ENCODE measurements at regions not wholly inside any gene's neighbourhood (a gene's known extent, or its start where the extent isn't known, plus 50 kb on each side); places are given as distances from the start of the nearest gene placed in this dataset.
A peak's percentile ranks its signal among the peaks of the same experiment; 100 is the strongest.

GRCh38 chr11:32302826-32303225 lies 132.5 kb downstream of the WT1 start:
- Histone ChIP-seq H3K27me3 (no peaks in the 10 kb centered on the region), H3K9me3 (no peaks in the 10 kb centered on the region), H3K36me3 (no peaks in the 10 kb centered on the region), H3K4me3 (no peak overlapping the region)
- DNase-seq = no peak

- no peak for DNase-seq
- no peaks in the 10 kb centered on the region for H3K27me3 ChIP-seq
- no peaks in the 10 kb centered on the region for H3K36me3 ChIP-seq
- no peaks in the 10 kb centered on the region for H3K9me3 ChIP-seq
- H3K4me3 ChIP-seq = no peak overlapping the region
Observed at GRCh38 chr11:32304521-32304920, 130.8 kb downstream of the WT1 start.

GRCh38 chr11:32305460-32305859 lies 129.9 kb downstream of the WT1 start:
- H3K9me3 ChIP-seq = no peaks in the 10 kb centered on the region
- no peak for DNase-seq
- H3K27me3 ChIP-seq = no peaks in the 10 kb centered on the region
- no peaks in the 10 kb centered on the region for H3K36me3 ChIP-seq
- H3K4me3 ChIP-seq = no peak overlapping the region

- Histone ChIP-seq H3K27me3 (no peaks in the 10 kb centered on the region), H3K9me3 (no peaks in the 10 kb centered on the region), H3K36me3 (no peaks in the 10 kb centered on the region), H3K4me3 (no peak overlapping the region)
- no peak for DNase-seq
Observed at GRCh38 chr11:32307471-32307870, 127.9 kb downstream of the WT1 start.

GRCh38 chr11:32307913-32308312 lies 127.4 kb downstream of the WT1 start:
- Histone ChIP-seq H3K27me3 (no peaks in the 10 kb centered on the region), H3K9me3 (no peaks in the 10 kb centered on the region), H3K36me3 (no peaks in the 10 kb centered on the region), H3K4me3 (no peak overlapping the region)
- no peak for DNase-seq

- Histone ChIP-seq H3K27me3 (no peaks in the 10 kb centered on the region), H3K4me3 (no peak overlapping the region), H3K36me3 (no peaks in the 10 kb centered on the region), H3K9me3 (no peaks in the 10 kb centered on the region)
- DNase-seq = no peak
Observed at GRCh38 chr11:32309530-32310213, 125.7 kb downstream of the WT1 start.

- Histone ChIP-seq H3K9me3 (no peaks in the 10 kb centered on the region), H3K36me3 (no peaks in the 10 kb centered on the region), H3K27me3 (no peaks in the 10 kb centered on the region), H3K4me3 (no peak overlapping the region)
- no peak for DNase-seq
Observed at GRCh38 chr11:32310214-32310601, 125.1 kb downstream of the WT1 start.

GRCh38 chr11:32311346-32312065 lies 123.8 kb downstream of the WT1 start:
- no peak for DNase-seq
- Histone ChIP-seq H3K9me3 (no peaks in the 10 kb centered on the region), H3K27me3 (no peaks in the 10 kb centered on the region), H3K36me3 (no peaks in the 10 kb centered on the region), H3K4me3 (no peak overlapping the region)

GRCh38 chr11:32312206-32312817 lies 123.0 kb downstream of the WT1 start:
- H3K27me3 ChIP-seq = no peaks in the 10 kb centered on the region
- H3K36me3 ChIP-seq = no peaks in the 10 kb centered on the region
- no peak for DNase-seq
- no peak overlapping the region for H3K4me3 ChIP-seq
- H3K9me3 ChIP-seq = no peaks in the 10 kb centered on the region

- Histone ChIP-seq H3K27me3 (no peaks in the 10 kb centered on the region), H3K4me3 (no peak overlapping the region), H3K36me3 (no peaks in the 10 kb centered on the region), H3K9me3 (no peaks in the 10 kb centered on the region)
- peak; percentile 35 for DNase-seq
Observed at GRCh38 chr11:32312865-32313403, 122.4 kb downstream of the WT1 start.

- Histone ChIP-seq H3K36me3 (no peaks in the 10 kb centered on the region), H3K9me3 (no peaks in the 10 kb centered on the region), H3K4me3 (no peak overlapping the region), H3K27me3 (no peaks in the 10 kb centered on the region)
- no peak for DNase-seq
Observed at GRCh38 chr11:32313477-32313876, 121.9 kb downstream of the WT1 start.

- DNase-seq = no peak
- Histone ChIP-seq H3K9me3 (no peaks in the 10 kb centered on the region), H3K36me3 (no peaks in the 10 kb centered on the region), H3K4me3 (no peak overlapping the region), H3K27me3 (no peaks in the 10 kb centered on the region)
Observed at GRCh38 chr11:32315121-32315520, 120.2 kb downstream of the WT1 start.

GRCh38 chr11:32316232-32316631 lies 119.1 kb downstream of the WT1 start:
- H3K4me3 ChIP-seq = no peak overlapping the region

GRCh38 chr11:32316858-32317642 lies 118.3 kb downstream of the WT1 start:
- no peak for DNase-seq
- Histone ChIP-seq H3K27me3 (no peaks in the 10 kb centered on the region), H3K4me3 (no peak overlapping the region), H3K36me3 (no peaks in the 10 kb centered on the region), H3K9me3 (no peaks in the 10 kb centered on the region)

More at GRCh38 chr11:32316232-32316631, 119.1 kb downstream of the WT1 start:
- no peaks in the 10 kb centered on the region for H3K36me3 ChIP-seq
- no peak for DNase-seq
- no peaks in the 10 kb centered on the region for H3K9me3 ChIP-seq
- no peaks in the 10 kb centered on the region for H3K27me3 ChIP-seq

- no peaks in the 10 kb centered on the region for H3K9me3 ChIP-seq
- no peak overlapping the region for H3K4me3 ChIP-seq
- DNase-seq = no peak
- H3K36me3 ChIP-seq = no peaks in the 10 kb centered on the region
- no peaks in the 10 kb centered on the region for H3K27me3 ChIP-seq
Observed at GRCh38 chr11:32317643-32318042, 117.7 kb downstream of the WT1 start.

- H3K9me3 ChIP-seq = no peaks in the 10 kb centered on the region
- no peaks in the 10 kb centered on the region for H3K27me3 ChIP-seq
- H3K36me3 ChIP-seq = no peaks in the 10 kb centered on the region
- no peak overlapping the region for H3K4me3 ChIP-seq
- no peak for DNase-seq
Observed at GRCh38 chr11:32318071-32319055, 117.0 kb downstream of the WT1 start.

Data from MG63 (cell line).